ENCODE measurements at regions not wholly inside any gene's neighbourhood (a gene's known extent, or its start where the extent isn't known, plus 50 kb on each side); places are given as distances from the start of the nearest gene placed in this dataset.
"Not testable (repeated sequence)": the region's sequence is repeated elsewhere in the genome, so short reads cannot be mapped to it uniquely, and the experiment has no call there.

DNA sequence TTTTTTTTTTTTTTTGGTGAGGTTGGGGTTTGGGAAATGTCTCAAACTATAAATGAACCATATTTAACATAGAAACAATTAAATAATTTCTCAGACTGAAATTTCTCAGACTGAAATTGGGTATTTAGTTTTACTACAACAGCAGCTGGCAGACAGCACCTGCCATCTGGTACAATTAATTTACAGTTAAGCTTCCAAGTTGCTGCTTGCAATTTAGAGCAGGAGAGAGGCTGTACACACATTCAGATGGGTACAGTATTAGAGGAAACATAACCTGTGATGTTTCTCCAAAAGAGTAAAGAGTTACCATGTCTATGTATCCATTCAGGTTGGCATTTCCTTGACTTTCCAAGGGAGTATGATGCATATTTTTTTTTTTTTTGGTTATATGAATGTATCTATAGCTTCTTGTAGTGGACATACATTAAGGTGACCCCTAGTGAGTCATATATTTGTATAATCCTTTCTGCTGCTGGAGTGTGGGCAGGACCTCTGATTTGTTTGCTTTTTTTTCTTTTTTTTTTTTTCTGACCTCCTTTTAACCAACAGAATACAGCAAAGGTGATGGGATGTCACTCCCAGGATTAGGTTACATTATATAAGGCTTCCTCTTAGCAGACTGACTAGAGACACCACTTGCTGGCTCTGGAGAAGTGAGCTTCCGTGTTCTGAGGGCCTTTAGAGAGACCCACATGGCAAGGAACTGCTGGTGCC, 201.7 kb downstream of the PTH2R start:
- no peak for DNase-seq (ENCODE audit: low spot score)

DNA sequence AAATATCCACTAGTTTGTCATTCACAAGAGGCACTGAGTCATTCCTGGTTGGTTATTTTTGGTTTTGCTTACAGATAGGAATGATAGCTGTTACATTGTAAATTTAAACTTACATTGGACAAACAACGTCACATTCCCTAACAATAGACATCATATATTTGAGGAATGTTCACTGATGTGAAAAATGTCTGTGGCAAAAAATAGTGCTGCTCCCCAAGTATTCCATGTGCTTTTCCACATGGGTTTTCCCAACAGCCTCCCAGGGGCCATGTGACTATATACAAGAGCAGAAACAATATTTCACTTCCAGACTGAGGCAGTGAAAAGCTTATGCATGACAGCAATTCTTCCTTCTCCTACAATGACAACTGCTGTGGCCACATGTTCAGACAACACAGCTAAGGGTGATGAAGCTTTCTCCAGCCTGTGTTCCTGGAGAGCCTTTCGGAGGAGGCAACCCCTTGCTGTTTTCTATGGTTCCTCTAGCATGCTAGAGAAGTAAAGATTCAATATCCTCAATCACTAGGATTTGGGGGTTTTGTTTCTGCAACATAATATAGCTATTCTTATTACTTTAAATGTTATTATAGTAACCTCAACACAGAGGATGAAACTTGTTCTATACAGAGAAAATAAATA, 202.7 kb downstream of the PTH2R start:
- no peak for DNase-seq (ENCODE audit: low spot score)

DNA sequence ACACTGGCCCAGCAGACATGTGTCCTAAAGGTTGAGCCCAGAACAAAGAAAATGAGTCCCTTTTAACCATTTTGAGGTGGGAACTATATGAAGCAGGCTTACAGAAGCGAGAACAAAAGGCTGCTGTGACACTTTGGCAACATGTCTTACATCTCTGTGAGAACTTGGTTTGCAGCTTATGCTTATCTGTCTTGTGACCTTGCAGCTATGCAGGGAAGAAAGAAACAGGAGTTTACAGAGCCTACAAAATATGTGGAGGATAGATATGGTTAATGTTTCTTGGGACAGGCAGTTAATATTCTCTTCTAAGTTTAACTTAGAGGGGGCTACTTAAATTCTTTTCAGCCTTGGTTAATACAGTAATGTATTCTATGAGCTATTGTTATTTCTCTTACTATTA, 209.1 kb downstream of the PTH2R start:
- DNase-seq (ENCODE audit: low spot score): not testable (repeated sequence)

DNA sequence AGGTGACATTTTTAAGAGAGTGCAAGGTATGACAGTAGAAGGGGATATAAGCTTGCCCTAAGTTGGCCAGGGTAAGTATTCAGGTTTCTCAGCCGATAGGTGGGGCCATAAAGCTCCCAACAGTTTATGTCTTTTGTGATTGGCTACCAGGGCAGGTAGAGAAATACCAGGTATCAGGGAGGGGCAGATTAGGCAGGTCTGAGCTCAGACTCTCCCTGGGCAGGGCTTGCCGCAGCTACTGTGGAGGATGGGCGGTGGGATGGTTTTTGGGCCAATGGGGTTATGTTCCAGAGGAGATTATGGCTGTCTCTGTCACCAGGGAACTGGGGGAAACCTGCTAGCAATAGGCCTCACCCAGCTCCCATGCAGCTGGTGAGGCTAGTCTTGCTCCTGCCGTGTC, 211.6 kb downstream of the PTH2R start:
- DNase-seq (ENCODE audit: low spot score): no peak

DNA sequence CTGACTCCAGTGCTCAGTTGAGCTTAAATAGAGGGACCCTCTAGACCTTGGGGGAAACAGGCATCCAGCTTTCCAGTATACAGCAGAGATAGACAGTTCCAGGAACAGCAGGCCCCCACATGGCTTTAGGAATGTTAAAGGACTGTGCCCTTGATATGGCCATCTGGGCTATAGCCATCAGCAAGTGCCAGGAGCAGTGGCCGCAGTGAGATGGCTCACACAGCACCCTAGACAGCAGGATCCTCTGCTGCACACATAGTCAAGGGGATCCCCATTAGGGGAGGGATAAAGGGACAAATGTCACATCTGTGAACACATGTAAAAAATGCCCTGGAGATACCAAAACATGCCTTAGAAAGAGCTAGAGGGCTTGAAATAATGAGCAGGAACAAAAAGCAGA, 213.4 kb downstream of the PTH2R start:
- no peak for DNase-seq (ENCODE audit: low spot score)

DNA sequence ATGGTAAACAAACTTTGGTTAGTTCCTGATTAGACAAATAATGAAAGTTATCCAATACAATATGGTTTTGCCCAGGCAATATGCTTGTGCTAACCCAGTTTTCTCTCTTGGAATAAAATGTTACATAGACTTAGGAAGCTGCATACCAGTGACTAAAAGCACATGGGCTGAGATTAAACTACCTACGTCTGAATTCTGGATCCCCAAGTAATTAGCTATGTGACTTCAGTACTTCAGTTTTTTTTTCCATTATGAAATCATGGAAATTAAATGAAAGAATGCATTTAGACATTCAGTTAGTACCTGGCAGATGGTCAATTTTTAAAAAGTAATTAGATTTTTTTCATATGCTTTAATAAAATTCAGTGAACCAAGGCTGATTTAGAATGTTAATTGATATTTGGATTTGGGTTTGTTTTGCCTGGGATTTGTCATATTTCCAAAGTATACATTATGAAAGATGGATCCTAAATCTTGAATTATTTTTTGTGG, 213.9 kb downstream of the PTH2R start:
- no peak for DNase-seq (ENCODE audit: low spot score)

DNA sequence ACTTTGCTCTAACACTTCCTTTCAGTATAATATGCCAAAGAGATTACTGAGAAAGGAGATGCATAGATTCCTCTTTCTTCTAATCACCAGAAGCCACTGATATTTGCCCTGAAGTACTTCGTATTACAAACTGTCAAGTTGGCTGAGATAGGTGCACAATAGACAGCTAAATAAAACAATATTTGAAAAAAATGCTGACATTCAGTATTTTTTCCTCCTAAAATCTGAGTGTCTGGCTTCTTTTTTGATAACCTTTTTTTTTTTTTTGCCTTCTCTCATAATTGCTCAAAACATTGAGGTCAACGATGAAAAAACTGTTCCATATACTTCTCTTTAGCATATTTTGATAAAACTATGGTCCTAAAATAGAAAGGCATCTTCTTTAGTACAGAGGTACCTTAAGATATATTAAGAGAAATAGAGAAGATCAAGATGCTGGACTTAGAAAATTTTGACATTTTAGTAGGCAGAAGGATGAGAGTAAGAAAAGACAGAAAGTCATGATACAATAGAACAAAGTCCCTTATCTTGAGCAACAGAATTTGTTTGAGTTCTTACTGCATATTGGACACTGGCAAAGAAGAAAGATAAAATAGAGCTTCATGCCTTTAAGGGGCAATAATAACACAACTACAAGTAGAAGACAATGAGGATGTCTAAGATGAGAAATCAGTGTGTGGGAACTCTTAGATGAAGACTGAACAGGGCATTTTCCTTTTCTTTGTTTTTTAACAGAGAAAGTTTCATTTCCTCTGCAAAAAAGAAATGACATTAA, 220.7 kb downstream of the PTH2R start:
- no peak for DNase-seq (ENCODE audit: low spot score)

DNA sequence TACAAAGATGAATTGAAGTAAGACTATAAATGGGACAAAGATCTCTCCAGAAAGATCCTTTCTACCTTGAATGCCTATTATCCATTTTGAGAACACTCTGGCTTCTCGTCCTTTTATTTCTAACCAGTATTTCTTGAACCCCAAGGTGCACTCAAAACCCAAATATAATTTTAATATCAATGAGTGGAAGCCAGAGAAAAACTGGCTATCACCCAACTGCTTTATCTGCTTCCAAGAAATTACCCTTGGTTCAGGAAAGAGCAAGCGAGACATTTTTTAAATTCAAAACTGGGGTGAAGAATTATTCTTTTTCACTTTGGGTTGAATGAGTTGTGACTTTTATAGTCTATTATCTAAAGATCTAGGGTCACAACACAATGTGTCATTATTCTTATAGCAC, 221.3 kb downstream of the PTH2R start:
- no peak for DNase-seq (ENCODE audit: low spot score)

DNA sequence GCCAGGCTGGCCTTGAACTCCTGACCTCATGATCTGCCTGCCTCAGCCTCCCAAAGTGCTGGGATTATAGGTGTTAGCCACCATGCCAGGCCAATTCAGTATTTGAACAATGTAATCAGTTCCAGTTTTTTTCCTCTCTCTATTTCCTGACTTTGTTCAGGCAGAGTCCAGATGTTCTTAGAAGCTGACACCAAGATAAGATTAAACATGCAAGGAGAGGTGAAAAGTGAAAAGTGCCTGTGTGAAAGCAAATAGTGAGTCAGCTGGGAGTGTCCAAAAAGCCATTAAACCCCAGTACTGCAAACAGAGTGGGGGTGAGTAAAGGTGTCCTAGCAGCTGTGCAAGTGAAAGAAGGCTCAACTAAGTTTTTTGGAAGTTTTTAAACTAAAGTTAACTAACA, 231.5 kb downstream of the PTH2R start:
- DNase-seq (ENCODE audit: low spot score): no peak

DNA sequence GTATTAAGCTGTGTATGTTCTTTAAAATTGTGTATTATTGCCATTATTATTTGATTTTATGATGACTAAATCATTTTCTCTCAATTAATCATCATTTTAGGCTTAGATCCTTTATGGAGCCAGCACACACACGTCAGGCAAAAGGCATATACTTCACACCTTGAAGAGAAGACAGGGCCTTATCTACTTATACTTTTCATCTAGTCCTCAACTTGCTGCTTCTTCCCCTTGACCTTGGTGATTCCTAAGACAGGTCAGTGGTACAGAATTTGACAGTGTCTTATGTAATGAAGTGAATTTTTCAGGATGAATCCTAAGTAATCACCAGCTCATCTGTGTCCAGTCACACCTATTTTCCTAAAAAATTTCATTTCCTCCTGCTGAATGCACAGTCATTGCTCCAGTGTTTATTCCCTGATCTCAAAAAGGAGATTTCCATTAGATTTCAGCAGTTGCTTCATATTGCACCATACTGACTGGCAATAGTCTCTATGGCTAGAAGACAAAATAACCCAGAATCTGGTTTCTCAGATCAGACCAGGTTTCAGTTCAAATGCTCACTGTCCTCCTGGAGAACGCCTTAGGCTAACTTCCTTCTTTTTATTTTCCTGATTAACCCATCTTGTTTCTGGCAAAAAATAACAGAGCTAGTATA, 235.7 kb downstream of the PTH2R start:
- no peak for DNase-seq (ENCODE audit: low spot score)

DNA sequence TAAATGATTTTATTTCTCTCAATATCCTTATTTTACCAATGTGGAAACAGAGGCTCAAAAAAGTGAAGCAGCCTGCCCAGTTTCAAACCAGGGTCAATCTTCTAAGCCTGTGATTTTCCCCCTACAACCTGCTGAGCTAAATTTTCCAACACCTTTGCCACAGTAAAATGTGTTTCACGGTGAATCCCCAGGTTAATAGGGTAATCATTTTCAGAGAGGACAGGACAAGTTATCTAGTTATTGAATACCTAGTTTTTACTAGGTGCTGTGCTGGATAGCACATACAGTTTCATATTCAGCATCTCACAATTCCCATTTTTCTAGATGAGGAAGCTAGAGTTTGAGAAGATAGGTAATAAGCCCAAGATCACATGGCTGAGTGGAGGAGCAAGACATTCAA, 236.6 kb downstream of the PTH2R start:
- DNase-seq (ENCODE audit: low spot score): no peak

DNA sequence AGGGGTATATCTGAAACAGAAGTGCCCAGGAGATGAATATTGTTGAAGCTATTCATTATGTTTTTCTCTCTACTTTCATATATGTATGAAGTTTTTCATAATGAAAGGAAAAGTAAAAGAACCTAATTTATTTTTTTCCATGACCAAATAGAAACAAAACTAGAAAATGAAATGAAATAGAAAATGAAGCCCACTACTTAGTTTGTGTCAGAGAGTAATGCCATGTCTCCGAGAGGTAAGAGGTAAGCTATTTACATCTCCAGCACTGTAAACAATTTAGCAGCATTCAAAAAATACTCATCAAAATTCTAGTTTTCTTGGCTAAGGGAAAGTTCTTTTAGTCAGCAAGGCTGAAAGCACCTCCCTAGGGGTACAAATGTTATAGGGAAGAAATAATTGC, 238.6 kb downstream of the PTH2R start:
- no peak for DNase-seq (ENCODE audit: low spot score)

DNA sequence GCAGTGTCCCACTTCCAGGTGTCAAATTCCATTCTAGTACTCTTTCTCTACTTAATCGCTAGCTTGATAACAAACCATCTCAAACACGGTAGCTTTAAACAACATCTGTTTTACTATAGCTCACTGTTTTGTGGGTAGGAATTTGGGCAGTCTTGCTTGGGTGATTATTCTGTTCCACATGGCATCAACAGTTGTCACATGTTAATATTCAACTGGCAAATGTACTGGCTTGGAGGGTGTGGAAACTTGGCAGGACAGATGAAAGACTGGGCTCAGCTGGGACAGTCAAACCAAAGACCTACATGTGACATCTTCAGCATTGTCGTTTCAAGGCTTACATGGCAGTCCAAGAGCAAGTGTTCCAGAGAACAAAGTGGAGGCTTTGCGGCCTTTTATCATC, 241.8 kb downstream of the PTH2R start:
- DNase-seq (ENCODE audit: low spot score): no peak

DNA sequence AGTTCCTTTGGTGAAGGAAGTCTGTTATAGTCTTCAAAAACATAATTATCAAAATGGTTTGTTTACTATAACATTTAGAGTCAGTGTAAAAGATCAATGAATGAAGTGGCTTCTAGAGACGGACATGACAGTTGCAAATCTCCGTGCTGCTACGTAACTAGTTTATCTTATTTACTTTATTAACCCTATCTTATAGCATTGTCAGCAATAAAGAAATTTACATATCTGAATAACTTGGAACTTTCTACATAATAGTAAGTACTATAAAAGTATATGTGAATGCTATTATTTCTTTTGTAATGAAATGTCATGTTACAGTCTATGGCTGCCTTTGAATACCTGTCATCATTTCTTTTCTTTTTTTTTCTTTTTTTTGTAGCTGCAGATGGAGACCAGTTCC, 246.8 kb downstream of the PTH2R start:
- no peak for DNase-seq (ENCODE audit: low spot score)

DNA sequence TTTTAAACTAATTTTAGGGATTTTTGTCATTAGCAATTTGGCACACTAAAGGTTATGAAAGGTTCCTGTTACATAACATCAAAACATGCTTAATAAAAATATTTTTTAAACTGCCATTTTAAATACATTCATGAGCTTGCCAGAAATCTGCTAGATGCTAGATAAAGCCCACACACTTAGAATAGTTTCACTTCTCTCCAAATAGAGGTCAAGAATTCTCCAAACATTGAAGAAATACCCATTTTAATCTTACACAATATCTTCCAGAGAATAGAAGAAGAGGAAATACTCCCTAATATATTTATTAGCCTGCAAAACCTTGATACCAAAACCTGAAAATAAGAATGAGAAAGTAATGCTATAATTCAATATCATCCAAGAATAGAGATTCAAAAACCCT, 247.5 kb downstream of the PTH2R start:
- DNase-seq (ENCODE audit: low spot score): no peak

DNA sequence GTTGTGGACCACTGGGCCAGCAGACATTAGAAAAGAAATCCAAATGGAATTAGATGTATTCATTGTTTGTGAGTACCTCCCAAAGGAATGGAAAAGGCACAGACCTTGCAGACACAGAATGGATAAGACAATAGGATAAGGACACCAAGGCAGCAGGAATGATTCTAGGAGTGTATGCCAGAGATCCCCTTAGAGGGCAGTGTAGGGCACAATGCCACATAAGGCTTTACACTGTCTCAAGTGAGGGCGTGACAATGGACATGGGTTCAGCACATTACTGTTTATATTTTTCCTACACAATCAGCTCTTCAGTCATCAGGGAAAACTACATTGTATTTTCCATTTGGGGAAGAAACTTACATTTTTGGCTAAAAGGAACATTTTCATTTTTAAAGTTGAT, 250.9 kb downstream of the PTH2R start:
- no peak for DNase-seq (ENCODE audit: low spot score)

DNA sequence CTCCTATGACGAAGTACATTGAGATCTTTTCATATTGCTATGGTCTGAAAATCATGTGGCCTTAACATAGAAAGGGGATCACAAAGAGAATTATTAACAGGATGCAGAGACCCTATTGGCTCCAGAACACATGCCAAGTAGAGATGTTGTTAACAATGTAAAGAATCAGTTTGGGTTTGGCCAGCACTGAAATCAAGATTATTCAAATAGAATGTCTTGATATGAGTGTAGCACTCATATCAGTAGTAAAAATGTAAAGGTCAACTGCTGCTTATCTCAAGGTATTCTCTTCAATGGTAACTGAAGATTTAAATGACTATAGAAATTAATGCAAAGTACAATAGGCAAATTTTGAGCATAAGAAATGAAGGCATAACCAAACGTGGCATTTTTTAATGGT, 262.8 kb downstream of the PTH2R start:
- no peak for DNase-seq (ENCODE audit: low spot score)

DNA sequence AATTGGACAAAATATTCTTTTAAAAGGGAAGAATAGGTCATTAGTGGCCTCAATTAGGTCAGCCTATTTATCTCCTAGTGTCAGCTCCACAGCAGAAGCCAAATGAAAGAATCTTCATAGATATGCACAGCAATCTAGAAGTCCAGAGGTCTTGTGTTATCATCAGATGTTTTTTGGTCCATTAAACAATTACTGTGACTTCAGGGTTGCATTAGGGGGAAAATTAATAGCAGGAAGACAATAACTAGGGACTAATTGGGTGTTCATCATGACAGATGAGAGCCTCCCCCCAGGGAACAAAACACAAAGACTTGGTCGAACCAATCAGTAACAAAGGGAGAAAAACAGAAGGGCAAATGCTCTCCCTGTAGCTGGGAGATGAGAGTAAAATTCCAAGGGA, 264.7 kb downstream of the PTH2R start:
- DNase-seq (ENCODE audit: low spot score): no peak

DNA sequence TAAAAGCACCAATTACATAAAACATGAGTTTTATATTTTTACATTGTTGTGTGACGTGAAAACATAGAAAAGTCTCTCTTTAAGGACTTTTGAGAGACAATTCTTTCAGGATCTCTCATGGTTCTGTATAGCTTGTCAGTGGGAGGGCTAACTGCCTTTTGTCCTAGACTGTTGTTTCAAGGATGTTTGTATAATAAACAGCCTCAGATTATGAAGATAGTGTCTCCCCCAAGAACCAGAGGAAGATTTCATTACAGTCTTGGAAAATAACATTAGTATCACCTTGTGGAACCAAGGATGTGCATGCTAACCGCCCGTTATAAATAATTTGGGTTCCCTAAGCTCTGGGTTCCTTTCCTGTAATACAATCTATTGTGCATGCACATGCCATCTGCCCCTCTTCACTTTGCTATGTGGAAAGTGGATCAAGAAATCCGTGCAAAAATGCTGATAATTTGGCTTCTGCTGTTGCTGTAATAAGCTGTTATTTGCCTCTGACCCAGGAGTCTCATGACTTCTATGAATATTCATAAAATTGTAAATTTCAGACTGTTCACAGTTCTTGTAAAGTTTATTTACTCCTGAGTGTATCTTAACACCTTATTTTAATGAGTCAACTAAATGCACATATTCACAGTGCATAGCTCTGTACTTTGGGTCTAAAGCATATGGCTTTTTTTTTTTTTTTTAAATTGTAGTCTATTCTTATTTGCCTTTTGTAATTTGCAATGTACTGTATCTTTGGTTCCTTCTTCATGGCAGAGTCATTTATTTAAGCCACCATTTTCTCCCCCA, 265.5 kb downstream of the PTH2R start:
- DNase-seq (ENCODE audit: low spot score): no peak

DNA sequence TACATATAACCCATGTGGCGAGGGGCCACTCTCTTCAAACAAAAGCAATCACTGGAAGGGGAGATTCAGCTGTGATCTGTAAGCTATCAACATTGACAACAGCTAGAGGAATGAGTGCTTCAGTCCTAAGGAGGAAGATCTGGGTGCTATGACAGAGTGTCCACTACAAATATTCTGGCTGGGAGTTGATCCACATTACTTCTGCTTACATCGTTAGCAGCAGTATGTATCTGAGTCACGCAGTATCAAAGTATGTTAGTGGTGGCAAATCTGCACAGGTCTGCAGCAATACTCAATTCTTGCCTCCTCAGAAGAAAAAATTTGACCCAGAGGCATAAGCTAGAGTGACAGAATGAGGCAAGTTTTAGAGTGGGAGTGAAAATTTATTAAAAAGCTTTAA, 267.0 kb downstream of the PTH2R start:
- no peak for DNase-seq (ENCODE audit: low spot score)

DNA sequence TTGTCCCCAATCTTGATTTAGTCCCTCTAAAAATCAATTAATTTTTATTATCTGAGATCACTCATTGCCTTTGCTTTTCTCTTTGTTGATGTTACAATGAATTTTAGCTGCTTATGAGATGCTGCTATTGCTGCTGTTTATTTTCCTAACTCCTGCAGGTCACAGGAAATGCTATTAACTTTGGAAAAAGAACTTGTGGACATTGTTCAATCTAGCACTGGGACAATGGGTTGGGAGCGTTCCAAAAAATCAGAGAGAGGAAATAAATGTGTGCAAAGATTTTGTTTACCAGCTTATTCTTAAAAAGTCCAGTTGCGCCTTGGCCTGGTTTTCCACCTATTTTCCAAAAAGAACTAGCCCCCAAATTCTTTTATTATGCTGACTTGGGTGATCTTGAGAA, 268.3 kb downstream of the PTH2R start:
- DNase-seq (ENCODE audit: low spot score): no peak

DNA sequence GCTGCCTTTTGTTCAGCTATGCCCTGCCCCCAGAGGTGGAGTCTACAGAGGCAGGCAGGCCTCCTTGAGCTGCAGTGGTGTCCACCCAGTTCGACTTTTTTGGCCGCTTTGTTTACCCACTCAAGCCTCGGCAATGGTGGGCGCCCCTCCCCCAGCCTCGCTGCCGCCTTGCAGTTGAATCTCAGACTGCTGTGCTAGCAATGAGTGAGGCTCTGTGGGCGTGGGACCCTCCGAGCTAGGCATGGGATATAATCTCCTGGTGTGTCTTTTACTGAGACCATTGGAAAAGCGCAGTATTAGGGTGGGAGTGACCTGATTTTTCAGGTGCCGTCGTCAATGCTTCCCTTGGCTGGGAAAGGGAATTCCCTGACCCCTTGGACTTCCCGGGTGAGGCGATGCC, 279.3 kb downstream of the PTH2R start:
- DNase-seq (ENCODE audit: low spot score): not testable (repeated sequence)
